ENCODE measurements at regions not wholly inside any gene's neighbourhood (a gene's known extent, or its start where the extent isn't known, plus 50 kb on each side); places are given as distances from the start of the nearest gene placed in this dataset.

- no peak overlapping the region for H3K4me3 Mint-ChIP-seq
- no peak overlapping the region for H3K27ac Mint-ChIP-seq
- H3K27me3 Mint-ChIP-seq (ENCODE audit: low read depth), result no peaks in the 10 kb centered on the region
- H3K4me1 Mint-ChIP-seq, result peaks cover 2% of the 10 kb centered on the region
- peaks cover 9% of the 10 kb centered on the region for H3K9me3 Mint-ChIP-seq
- no peaks in the 10 kb centered on the region for H3K36me3 Mint-ChIP-seq
- DNase-seq (ENCODE audit: low spot score in 2 of 2, unreplicated experiment in 2 of 2), result no peak
- no peak for TF ChIP-seq CTCF (IDR thresholded peaks at IDR 0.05; ENCODE audit: unreplicated experiment)
Observed at GRCh38 chr10:3549118-3549517, 235.9 kb downstream of the KLF6 start.

- H3K27ac Mint-ChIP-seq, result no peak overlapping the region
- no peak overlapping the region for H3K4me3 Mint-ChIP-seq
- H3K4me1 Mint-ChIP-seq, result peaks cover 2% of the 10 kb centered on the region
- no peaks in the 10 kb centered on the region for H3K36me3 Mint-ChIP-seq
- H3K9me3 Mint-ChIP-seq, result peaks cover 9% of the 10 kb centered on the region
- no peaks in the 10 kb centered on the region for H3K27me3 Mint-ChIP-seq (ENCODE audit: low read depth)
- DNase-seq (ENCODE audit: low spot score in 2 of 2, unreplicated experiment in 2 of 2), result no peak
- TF ChIP-seq CTCF (IDR thresholded peaks at IDR 0.05; ENCODE audit: unreplicated experiment), result no peak
Observed at GRCh38 chr10:3548702-3549101, 236.3 kb downstream of the KLF6 start.

- Mint-ChIP-seq H3K4me1 (peaks cover 2% of the 10 kb centered on the region), H3K27ac (no peak overlapping the region), H3K9me3 (peaks cover 9% of the 10 kb centered on the region), H3K27me3 (ENCODE audit: low read depth) (no peaks in the 10 kb centered on the region), H3K36me3 (no peaks in the 10 kb centered on the region), H3K4me3 (no peak overlapping the region)
- no peak for TF ChIP-seq CTCF (IDR thresholded peaks at IDR 0.05; ENCODE audit: unreplicated experiment)
- DNase-seq (ENCODE audit: low spot score in 2 of 2, unreplicated experiment in 2 of 2), result no peak
Observed at GRCh38 chr10:3548076-3548475, 236.9 kb downstream of the KLF6 start.

- Mint-ChIP-seq H3K36me3 (no peaks in the 10 kb centered on the region), H3K9me3 (peaks cover 9% of the 10 kb centered on the region), H3K4me3 (no peak overlapping the region), H3K4me1 (peaks cover 8% of the 10 kb centered on the region), H3K27me3 (ENCODE audit: low read depth) (no peaks in the 10 kb centered on the region), H3K27ac (no peak overlapping the region)
- DNase-seq (ENCODE audit: low spot score in 2 of 2, unreplicated experiment in 2 of 2), result no peak
- TF ChIP-seq CTCF (IDR thresholded peaks at IDR 0.05; ENCODE audit: unreplicated experiment), result no peak
Observed at GRCh38 chr10:3544561-3544960, 240.4 kb downstream of the KLF6 start.

- no peak for TF ChIP-seq CTCF (IDR thresholded peaks at IDR 0.05; ENCODE audit: unreplicated experiment)
- Mint-ChIP-seq H3K4me1 (peaks cover 21% of the 10 kb centered on the region), H3K27me3 (ENCODE audit: low read depth) (no peaks in the 10 kb centered on the region), H3K4me3 (no peak overlapping the region), H3K36me3 (no peaks in the 10 kb centered on the region), H3K9me3 (peaks cover 4% of the 10 kb centered on the region), H3K27ac (no peak overlapping the region)
- DNase-seq (ENCODE audit: low spot score in 2 of 2, unreplicated experiment in 2 of 2), result no peak
Observed at GRCh38 chr10:3542185-3542611, 242.8 kb downstream of the KLF6 start.

Data from mesothelial cell of epicardium (in vitro differentiated cells).